GM21447 (cell line): ENCODE measurements at regions not wholly inside any gene's neighbourhood (a gene's known extent, or its start where the extent isn't known, plus 50 kb on each side); places are given as distances from the start of the nearest gene placed in this dataset.

Experiments
- ATAC-seq: cut with Tn5 transposase; IDR thresholded peaks from one replicate; pipeline ENCODE4 v1.9.1; 2021; ENCODE audit not compliant: unreplicated experiment

- no peak for ATAC-seq
Observed at GRCh38 chr10:10544890-10545289, 472.8 kb upstream of the CELF2 start.

- ATAC-seq = no peak
Observed at GRCh38 chr10:10545771-10546170, 471.9 kb upstream of the CELF2 start.

- no peak for ATAC-seq
Observed at GRCh38 chr10:10551596-10552301, 465.9 kb upstream of the CELF2 start.

- no peak for ATAC-seq
Observed at GRCh38 chr10:10552948-10553347, 464.7 kb upstream of the CELF2 start.

GRCh38 chr10:10564081-10564794 lies 453.4 kb upstream of the CELF2 start:
- no peak for ATAC-seq

GRCh38 chr10:10576937-10577336 lies 440.7 kb upstream of the CELF2 start:
- ATAC-seq = no peak

GRCh38 chr10:10579709-10580108 lies 438.0 kb upstream of the CELF2 start:
- ATAC-seq = no peak

- no peak for ATAC-seq
Observed at GRCh38 chr10:10584161-10584560, 433.5 kb upstream of the CELF2 start.

- ATAC-seq = no peak
Observed at GRCh38 chr10:10587744-10588393, 429.8 kb upstream of the CELF2 start.

- ATAC-seq = peak; percentile 94
Observed at GRCh38 chr10:10589540-10590303, 427.9 kb upstream of the CELF2 start.

GRCh38 chr10:10591715-10592341 lies 425.8 kb upstream of the CELF2 start:
- ATAC-seq = no peak

GRCh38 chr10:10596256-10596655 lies 421.4 kb upstream of the CELF2 start:
- ATAC-seq = no peak

- ATAC-seq = no peak
Observed at GRCh38 chr10:10598297-10598696, 419.4 kb upstream of the CELF2 start.

GRCh38 chr10:10600004-10600403 lies 417.7 kb upstream of the CELF2 start:
- ATAC-seq = no peak

GRCh38 chr10:10605551-10606081 lies 412.1 kb upstream of the CELF2 start:
- no peak for ATAC-seq

GRCh38 chr10:10609379-10609955 lies 408.2 kb upstream of the CELF2 start:
- no peak for ATAC-seq

GRCh38 chr10:10610171-10610570 lies 407.5 kb upstream of the CELF2 start:
- ATAC-seq = no peak

- no peak for ATAC-seq
Observed at GRCh38 chr10:10612151-10612550, 405.5 kb upstream of the CELF2 start.

- ATAC-seq = no peak
Observed at GRCh38 chr10:10613656-10614244, 403.9 kb upstream of the CELF2 start.

GRCh38 chr10:10617686-10618085 lies 400.0 kb upstream of the CELF2 start:
- no peak for ATAC-seq
